NCI-H1092 (cell line): ENCODE measurements at regions not wholly inside any gene's neighbourhood (a gene's known extent, or its start where the extent isn't known, plus 50 kb on each side); places are given as distances from the start of the nearest gene placed in this dataset.

ENCODE experiments used
- DNase-seq: peaks from one replicate; lab custom pipeline; 2025; lab: John Stamatoyannopoulos, UW

DNA sequence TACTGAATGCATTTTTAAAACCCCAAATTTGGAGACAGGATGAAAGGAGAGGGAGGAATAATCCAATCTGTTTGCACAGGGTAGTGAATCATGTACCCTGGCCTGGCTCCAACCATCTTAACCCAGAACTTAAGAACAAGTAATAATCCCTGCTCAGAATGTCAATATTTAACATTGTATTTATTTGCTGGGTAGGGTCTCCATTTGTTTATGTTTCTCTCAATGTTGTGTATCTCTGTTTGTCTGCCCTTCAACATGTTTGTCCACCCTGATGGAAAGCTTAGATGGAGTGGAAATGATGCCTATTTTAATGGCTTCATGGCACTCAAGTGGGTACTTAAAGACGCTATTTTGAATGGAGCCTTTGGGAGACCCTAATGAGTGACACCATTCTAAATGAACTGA lies 54.4 kb upstream of the CDC42BPA start:
- peak; percentile 5 for DNase-seq

DNA sequence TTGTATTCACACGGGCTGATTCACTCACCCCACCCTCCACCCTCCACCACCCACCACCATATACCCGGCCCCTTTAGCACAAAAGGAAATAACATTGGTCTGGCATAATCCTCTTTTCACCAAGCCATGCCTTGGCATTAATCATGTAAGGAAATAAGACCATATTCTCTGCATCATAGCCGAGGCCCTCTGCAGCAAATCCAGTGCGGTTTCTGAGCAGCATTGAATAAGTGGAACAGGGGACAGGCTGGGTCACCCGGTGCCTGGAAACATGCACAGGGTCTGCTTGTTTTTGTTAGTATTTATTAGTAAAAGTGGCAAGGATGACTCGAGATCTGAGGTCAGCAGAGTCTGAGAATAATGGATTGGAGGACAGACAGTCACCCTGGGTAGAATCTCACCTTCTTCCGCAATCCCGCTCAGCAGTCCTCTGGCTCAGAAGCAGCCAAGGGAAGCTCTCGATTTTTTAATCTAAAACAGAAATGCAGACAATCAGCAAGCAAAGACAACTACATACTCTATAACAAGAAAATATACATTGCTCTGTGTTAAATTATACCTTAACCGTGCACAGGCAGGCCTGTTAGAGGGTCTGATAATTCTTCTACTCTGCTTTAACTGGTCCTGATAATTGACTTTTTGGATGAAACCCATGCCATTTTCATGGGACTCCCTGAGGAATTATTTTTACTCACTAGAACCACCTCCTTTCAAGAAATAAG lies 52.4 kb upstream of the CDC42BPA start:
- no peak for DNase-seq

DNA sequence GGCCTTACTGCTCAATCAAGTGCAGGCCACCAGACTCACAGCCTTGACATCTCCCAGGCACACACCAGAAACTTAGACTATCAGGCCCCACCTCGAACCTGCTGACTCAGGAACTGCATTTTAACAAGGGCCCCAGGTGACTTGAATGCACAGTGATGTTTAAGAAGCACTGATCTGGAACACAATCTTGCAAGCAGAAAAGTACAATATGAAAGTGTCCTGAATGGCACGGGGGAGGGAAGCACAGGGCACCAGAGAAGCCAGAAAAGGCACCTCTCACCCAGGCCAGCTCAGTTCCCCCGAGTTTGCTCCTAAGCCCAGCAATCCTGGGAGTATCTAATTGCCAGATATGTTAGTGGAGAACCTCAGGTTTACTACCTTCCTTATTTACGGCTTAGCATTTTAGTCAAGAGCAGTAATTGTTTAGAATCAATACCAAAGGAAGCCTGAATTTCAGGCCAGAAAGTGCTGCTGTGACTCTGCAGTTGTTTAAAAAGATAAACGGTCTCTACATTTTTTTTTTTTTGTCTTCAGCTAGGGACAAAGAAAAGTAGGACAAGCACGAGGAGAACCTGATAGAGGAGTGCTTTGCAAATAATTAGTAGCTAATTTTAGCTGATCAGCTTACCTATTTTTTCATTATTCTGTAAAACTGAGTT lies 50.9 kb upstream of the CDC42BPA start:
- no peak for DNase-seq
